HG02610 (cell line): ENCODE measurements at regions not wholly inside any gene's neighbourhood (a gene's known extent, or its start where the extent isn't known, plus 50 kb on each side); places are given as distances from the start of the nearest gene placed in this dataset.
"Not testable (repeated sequence)": the region's sequence is repeated elsewhere in the genome, so short reads cannot be mapped to it uniquely, and the experiment has no call there.

Source experiments
- ATAC-seq: cut with Tn5 transposase; IDR thresholded peaks from one replicate; pipeline ENCODE4 v1.9.1; 2021; ENCODE audit warnings: mild to moderate bottlenecking, moderate library complexity; ENCODE audit not compliant: unreplicated experiment

GRCh38 chr10:59975918-59976317, 69.6 kb upstream of the CCDC6 start:
- ATAC-seq, result not testable (repeated sequence)

GRCh38 chr10:59971915-59972314, 65.6 kb upstream of the CCDC6 start:
- no peak for ATAC-seq

- peak; percentile 84 for ATAC-seq
These were observed 64.3 kb upstream of the CCDC6 start for GRCh38 chr10:59970396-59971368.

- ATAC-seq, result no peak
These were observed 62.3 kb upstream of the CCDC6 start for GRCh38 chr10:59968705-59969104.

GRCh38 chr10:59967079-59967478, 60.7 kb upstream of the CCDC6 start:
- ATAC-seq, result no peak

- ATAC-seq, result no peak
These were observed 59.7 kb upstream of the CCDC6 start for GRCh38 chr10:59965899-59966650.

GRCh38 chr10:59962756-59963155, 56.4 kb upstream of the CCDC6 start:
- ATAC-seq, result no peak

GRCh38 chr10:59960751-59961150, 54.4 kb upstream of the CCDC6 start:
- ATAC-seq, result no peak

- no peak for ATAC-seq
These were observed 53.2 kb upstream of the CCDC6 start for GRCh38 chr10:59959504-59960018.

GRCh38 chr10:59958882-59959281, 52.5 kb upstream of the CCDC6 start:
- ATAC-seq, result no peak

- no peak for ATAC-seq
These were observed 51.6 kb upstream of the CCDC6 start for GRCh38 chr10:59957975-59958374.
